Neutrophil (primary cell): ENCODE measurements at regions not wholly inside any gene's neighbourhood (a gene's known extent, or its start where the extent isn't known, plus 50 kb on each side); places are given as distances from the start of the nearest gene placed in this dataset.

Experiments
- H3K27ac ChIP-seq: fragments of 200-600 bp; sonication (generic); 2 replicates; pipeline ENCODE4 v1.5.1; 2016; ENCODE audit warnings: mild to moderate bottlenecking, moderate library complexity
- H3K27me3 ChIP-seq: fragments of 200-600 bp; sonication (generic); 2 replicates; pipeline ENCODE4 v1.6.0; 2016; ENCODE audit warnings: mild to moderate bottlenecking
- H3K36me3 ChIP-seq: fragments of 200-600 bp; sonication (generic); 2 replicates; pipeline ENCODE4 v1.5.1; 2017
- H3K4me1 ChIP-seq, 2 experiments: fragments of 200-600 bp in 1 of 2; sonication (generic) in 1 of 2; 1 replicate in 1 of 2; 2 replicates in 1 of 2; pipeline versions ENCODE4 v1.5.1 to v1.6.1; 2013 to 2016; ENCODE audit warnings: low read depth in 1 of 2, low read length in 1 of 2, mild to moderate bottlenecking in 1 of 2, moderate library complexity in 1 of 2; ENCODE audit not compliant: control insufficient read depth in 1 of 2, insufficient read depth in 1 of 2
- H3K4me3 ChIP-seq, 2 experiments: fragments of 200-600 bp in 1 of 2; sonication (generic) in 1 of 2; 1 replicate in 1 of 2; 2 replicates in 1 of 2; pipeline ENCODE4 v1.5.1; 2013 to 2016; ENCODE audit warnings: low read depth in 1 of 2, low read length in 1 of 2, mild to moderate bottlenecking in 1 of 2, moderate library complexity in 1 of 2
- H3K9me3 ChIP-seq: fragments of 200-600 bp; sonication (generic); 2 replicates; pipeline ENCODE4 v1.5.1; 2016
- TF ChIP-seq, protein P1 (sequence below): fragments of 200-600 bp; sonication (generic); IDR thresholded peaks from 2 replicates; pipeline ENCODE4 v1.5.1; 2016; ENCODE audit warnings: antibody characterized with exemption

DNA sequence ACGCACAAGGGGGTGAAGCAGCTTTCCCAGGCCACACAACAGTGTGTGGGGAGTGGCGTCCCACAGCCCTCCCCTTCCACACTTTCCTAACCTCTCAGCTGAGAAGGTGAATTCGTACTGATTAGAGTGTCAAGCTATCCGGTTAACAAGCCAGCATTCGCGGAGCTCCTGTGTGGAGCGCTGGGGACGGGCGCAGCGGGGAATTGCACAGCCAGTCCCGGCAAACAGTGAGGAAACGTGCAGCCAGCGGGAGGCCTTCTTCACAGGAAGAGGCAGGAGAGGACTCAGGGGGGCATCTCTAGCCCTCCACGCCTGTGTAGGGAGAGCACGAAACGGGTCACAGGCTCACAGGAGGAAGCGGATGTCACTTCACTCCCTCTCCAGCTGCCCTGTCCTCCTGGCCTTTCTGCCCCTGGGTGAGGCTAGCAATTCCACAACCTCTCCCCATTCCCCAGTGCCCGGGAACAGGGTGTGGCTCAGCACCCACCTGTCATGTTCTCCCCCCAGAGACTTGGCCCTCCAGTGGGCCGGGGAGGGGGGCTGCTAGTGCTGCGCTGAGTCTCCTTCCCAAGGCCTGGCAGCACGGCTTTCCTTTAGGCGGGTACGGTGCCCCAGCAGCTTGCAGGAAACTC is 117.3 kb downstream of the CPZ start:
- peaks cover 1% of the 10 kb centered on the region for H3K9me3 ChIP-seq
- TF ChIP-seq, protein P1, sequence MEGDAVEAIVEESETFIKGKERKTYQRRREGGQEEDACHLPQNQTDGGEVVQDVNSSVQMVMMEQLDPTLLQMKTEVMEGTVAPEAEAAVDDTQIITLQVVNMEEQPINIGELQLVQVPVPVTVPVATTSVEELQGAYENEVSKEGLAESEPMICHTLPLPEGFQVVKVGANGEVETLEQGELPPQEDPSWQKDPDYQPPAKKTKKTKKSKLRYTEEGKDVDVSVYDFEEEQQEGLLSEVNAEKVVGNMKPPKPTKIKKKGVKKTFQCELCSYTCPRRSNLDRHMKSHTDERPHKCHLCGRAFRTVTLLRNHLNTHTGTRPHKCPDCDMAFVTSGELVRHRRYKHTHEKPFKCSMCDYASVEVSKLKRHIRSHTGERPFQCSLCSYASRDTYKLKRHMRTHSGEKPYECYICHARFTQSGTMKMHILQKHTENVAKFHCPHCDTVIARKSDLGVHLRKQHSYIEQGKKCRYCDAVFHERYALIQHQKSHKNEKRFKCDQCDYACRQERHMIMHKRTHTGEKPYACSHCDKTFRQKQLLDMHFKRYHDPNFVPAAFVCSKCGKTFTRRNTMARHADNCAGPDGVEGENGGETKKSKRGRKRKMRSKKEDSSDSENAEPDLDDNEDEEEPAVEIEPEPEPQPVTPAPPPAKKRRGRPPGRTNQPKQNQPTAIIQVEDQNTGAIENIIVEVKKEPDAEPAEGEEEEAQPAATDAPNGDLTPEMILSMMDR = no peak
- H3K27ac ChIP-seq = no peak overlapping the region
- H3K4me3 ChIP-seq = no peak overlapping the region
- no peaks in the 10 kb centered on the region for H3K36me3 ChIP-seq
- H3K4me1 ChIP-seq = no peaks in the 10 kb centered on the region
- H3K27me3 ChIP-seq = peaks cover 29% of the 10 kb centered on the region

DNA sequence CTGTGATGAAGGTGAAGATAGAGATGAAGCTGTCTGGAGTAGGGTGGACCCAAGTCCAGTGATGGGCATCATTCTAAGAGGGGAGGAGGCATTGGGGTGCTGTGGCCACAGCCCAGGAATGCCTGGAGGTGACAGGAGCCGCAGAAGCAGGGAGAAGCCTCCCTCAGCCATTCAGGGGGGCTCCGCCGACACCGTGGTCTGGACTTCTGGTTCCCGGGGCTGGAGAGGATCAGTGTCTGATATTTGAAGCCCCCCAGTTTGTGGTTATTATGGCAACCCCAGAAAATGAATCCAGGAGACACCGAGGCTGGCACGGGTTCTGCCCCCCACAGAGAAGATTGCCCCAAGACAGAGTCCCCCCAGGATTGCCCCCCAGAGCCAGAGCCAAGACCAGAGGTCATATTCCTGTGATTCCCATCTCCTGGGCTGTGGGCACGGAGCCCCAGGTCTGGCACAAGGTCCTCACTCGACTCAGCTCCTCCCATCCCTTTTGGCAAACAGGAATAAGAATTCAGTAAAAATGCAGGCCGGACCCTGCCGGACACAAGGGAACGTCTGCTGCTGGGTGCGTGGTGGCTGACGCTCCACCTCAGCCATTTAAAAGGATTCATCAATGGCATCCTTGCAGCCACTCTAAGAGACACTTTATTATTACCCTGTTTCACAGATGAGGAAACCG is 116.6 kb downstream of the CPZ start:
- H3K9me3 ChIP-seq = no peaks in the 10 kb centered on the region
- TF ChIP-seq, protein P1 = no peak
- H3K36me3 ChIP-seq = no peaks in the 10 kb centered on the region
- H3K27ac ChIP-seq = no peak overlapping the region
- H3K27me3 ChIP-seq = peaks cover 29% of the 10 kb centered on the region
- no peaks in the 10 kb centered on the region for H3K4me1 ChIP-seq
- H3K4me3 ChIP-seq = no peak overlapping the region

DNA sequence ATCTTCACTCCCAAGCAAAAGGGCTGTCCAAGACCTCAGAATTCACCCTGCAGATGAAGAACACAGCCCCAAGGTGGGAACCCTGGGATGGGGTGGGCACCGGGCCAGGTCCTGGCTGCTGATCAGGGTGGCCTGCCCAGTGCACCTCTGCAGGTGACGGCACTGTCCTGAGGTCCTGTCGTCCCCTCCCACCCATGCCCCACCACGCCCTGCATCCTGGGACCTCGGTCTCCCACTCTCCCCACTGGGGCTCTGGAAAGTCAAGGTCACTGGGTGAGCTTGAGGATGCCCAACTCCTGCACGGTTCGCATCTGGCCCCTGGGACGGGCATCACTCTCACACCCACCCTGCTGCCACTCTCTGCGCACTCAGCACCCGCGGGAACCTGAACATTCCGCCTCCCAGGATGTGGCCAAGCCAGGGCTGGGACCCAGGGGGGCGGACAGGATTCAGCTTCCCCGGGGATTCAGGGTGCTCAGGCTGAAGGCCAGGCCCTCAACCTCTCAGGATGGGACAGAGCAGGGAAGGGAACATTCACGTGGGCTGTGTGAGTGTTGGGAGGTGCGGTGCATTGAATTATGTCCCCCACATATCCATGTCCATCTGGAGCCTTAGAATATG is 115.9 kb downstream of the CPZ start:
- TF ChIP-seq, protein P1 = no peak
- Histone ChIP-seq H3K4me1 (no peaks in the 10 kb centered on the region), H3K4me3 (no peak overlapping the region), H3K27ac (no peak overlapping the region), H3K36me3 (no peaks in the 10 kb centered on the region), H3K9me3 (no peaks in the 10 kb centered on the region), H3K27me3 (peaks cover 29% of the 10 kb centered on the region)

DNA sequence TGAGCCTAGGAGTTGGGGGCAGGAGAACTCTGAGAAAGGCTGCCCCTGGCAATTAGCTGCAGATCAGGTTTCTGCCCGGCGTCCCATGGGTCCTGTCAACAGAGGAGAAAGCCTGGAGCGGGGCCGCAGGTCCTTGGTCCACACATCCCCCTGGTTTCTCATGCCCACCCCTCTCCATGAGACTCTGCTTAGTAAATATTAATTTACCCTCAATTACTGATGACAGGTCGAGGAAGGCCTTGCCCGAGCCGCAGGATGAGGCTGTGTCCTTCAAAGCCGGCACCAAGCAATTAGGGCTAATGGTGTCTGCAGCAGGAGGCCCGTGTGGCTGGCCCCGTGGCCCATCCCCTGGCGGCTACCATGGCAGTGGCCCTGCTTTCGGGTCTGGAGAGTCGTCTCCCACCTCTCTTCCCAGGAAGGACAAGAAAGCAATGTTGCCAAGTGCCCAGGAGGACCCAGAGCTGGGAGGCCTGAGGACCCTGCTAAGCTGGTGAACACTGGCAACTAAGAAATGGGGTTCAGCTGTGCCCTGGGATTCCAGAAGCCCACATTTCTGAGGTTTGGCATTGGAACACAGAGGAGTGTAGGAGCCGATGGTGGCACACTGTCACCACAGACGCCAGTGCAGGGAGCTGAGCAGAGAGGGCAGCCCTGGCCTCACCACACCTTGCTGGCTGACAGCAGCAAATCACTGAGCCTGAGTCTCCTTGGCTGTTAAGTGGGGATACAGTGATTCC is 114.6 kb downstream of the CPZ start:
- H3K9me3 ChIP-seq = no peaks in the 10 kb centered on the region
- H3K4me1 ChIP-seq = no peaks in the 10 kb centered on the region
- H3K36me3 ChIP-seq = no peaks in the 10 kb centered on the region
- H3K27ac ChIP-seq = no peak overlapping the region
- no peak overlapping the region for H3K4me3 ChIP-seq
- TF ChIP-seq, protein P1 = no peak
- peaks cover 34% of the 10 kb centered on the region for H3K27me3 ChIP-seq

DNA sequence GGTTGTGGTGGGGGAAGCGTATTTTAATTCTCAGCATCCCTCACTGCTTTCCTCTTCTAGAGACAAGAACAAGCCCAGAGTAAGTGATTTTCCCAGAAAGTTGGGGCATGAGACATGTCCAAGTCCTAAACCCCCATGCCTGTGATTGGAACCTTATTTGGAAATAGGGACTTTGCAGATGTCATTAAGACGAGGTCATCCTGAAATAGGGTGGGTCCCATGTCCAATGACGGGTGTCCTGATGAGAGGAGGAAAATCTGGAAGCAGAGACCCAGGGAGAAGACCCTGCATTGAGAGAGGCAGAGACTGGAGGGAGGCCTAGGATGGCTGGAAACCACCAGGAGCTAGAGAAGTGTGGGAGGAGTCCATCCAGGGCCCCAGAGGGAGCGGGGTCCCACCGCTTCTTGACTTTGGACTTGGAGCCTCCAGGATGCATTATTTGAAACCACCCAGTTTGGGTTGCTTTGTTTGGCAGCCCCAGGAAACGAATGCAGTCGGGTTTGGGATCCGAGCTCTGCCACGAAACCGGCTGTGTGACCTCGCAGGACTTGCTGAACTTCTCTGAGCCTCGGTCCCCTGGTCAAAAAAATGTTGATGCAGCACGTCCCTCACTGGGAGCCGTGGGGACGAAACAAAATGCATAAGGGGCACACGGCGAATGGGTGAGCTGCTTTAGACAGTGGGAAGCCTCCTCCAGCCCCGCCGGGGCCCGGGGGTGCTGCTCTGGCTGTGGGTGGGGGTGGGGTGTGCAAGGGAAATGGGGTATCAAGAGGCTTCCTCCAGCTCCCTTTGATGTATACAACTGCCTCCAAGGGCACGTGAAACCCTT is 113.9 kb downstream of the CPZ start:
- Histone ChIP-seq H3K36me3 (no peaks in the 10 kb centered on the region), H3K4me1 (no peaks in the 10 kb centered on the region), H3K27me3 (peaks cover 34% of the 10 kb centered on the region), H3K4me3 (no peak overlapping the region), H3K27ac (no peak overlapping the region), H3K9me3 (no peaks in the 10 kb centered on the region)
- TF ChIP-seq, protein P1 = no peak
